ENCODE measurements at regions not wholly inside any gene's neighbourhood (a gene's known extent, or its start where the extent isn't known, plus 50 kb on each side); places are given as distances from the start of the nearest gene placed in this dataset.

DNA sequence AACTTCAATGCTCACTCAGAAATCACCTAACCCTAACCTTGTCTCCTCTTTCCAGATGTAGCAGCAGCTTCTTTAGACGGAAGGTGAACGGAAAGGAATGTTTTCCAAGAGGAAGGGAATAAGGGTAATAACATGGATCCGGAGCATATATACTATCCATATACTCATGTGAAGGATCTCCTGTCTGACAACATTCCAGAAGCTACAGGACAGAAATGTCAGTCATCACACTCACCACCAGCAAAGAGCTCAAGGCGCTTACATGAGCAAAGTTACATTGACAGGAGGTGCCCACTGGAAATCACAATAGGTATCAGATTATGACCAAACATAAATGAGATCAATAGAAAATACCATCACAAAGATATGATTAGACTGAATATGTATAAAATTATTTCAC, 122.1 kb upstream of the CCDC28A start:
- no peak for TF ChIP-seq POLR2A (IDR thresholded peaks at IDR 0.05)
- TF ChIP-seq, protein P1, sequence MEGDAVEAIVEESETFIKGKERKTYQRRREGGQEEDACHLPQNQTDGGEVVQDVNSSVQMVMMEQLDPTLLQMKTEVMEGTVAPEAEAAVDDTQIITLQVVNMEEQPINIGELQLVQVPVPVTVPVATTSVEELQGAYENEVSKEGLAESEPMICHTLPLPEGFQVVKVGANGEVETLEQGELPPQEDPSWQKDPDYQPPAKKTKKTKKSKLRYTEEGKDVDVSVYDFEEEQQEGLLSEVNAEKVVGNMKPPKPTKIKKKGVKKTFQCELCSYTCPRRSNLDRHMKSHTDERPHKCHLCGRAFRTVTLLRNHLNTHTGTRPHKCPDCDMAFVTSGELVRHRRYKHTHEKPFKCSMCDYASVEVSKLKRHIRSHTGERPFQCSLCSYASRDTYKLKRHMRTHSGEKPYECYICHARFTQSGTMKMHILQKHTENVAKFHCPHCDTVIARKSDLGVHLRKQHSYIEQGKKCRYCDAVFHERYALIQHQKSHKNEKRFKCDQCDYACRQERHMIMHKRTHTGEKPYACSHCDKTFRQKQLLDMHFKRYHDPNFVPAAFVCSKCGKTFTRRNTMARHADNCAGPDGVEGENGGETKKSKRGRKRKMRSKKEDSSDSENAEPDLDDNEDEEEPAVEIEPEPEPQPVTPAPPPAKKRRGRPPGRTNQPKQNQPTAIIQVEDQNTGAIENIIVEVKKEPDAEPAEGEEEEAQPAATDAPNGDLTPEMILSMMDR (IDR thresholded peaks at IDR 0.05) = no peak
